Keratinocyte (primary cell): ENCODE measurements at regions not wholly inside any gene's neighbourhood (a gene's known extent, or its start where the extent isn't known, plus 50 kb on each side); places are given as distances from the start of the nearest gene placed in this dataset.

Experiments
- DNase-seq: peaks from one replicate; pipeline ENCODE4 v3.0.0-alpha.2; 2011; ENCODE audit warnings: low read depth, missing footprints, low spot score
- FAIRE-seq: peaks from 2 replicates; lab custom pipeline; 2011; peaks lifted over from hg19 to GRCh38; lab: Jason Lieb, UNC
- H2AFZ ChIP-seq: 2 replicates; pipeline ENCODE4 v1.6.0; 2012; ENCODE audit warnings: low read length, control low read depth, inconsistent platforms; ENCODE audit not compliant: control insufficient read depth
- H3K27ac ChIP-seq: 2 replicates; pipeline ENCODE4 v1.5.1; 2011; ENCODE audit warnings: low read length; ENCODE audit not compliant: control insufficient read depth, insufficient read depth
- H3K27me3 ChIP-seq: 3 replicates; pipeline ENCODE4 v1.6.0; 2011; ENCODE audit warnings: low read length; ENCODE audit not compliant: control insufficient read depth, insufficient read depth; ENCODE audit errors: extremely low read depth
- H3K36me3 ChIP-seq, 2 experiments: 2 replicates in 1 of 2; 3 replicates in 1 of 2; pipeline ENCODE4 v1.5.1; 2011; ENCODE audit warnings: low read length in 2 of 2, mild to moderate bottlenecking in 1 of 2; ENCODE audit not compliant: control insufficient read depth in 2 of 2, insufficient read depth in 2 of 2; ENCODE audit errors: extremely low read depth in 1 of 2
- H3K4me1 ChIP-seq: 3 replicates; pipeline ENCODE4 v1.5.1; 2011; ENCODE audit warnings: low read length; ENCODE audit not compliant: control insufficient read depth, insufficient read depth; ENCODE audit errors: extremely low read depth
- H3K4me2 ChIP-seq: 3 replicates; pipeline ENCODE4 v1.6.0; 2011; ENCODE audit warnings: low read depth, low read length; ENCODE audit not compliant: control insufficient read depth, insufficient read depth; ENCODE audit errors: extremely low read depth
- H3K4me3 ChIP-seq, 3 experiments: fragments of 200-600 bp in 1 of 3; sonication (generic) in 1 of 3; 2 replicates in 2 of 3; 3 replicates in 1 of 3; pipeline ENCODE4 v1.5.1; 2011 to 2016; ENCODE audit warnings: low read length in 3 of 3, mild to moderate bottlenecking in 3 of 3, control low read depth in 2 of 3, inconsistent platforms in 1 of 3, low read depth in 1 of 3, mixed read lengths in 1 of 3, mixed run types in 1 of 3, moderate library complexity in 1 of 3; ENCODE audit not compliant: control insufficient read depth in 2 of 3, insufficient read depth in 2 of 3; ENCODE audit errors: extremely low read depth in 1 of 3
- H3K79me2 ChIP-seq: 2 replicates; pipeline ENCODE4 v1.6.0; 2012; ENCODE audit warnings: low read length; ENCODE audit not compliant: control insufficient read depth, insufficient read depth
- H3K9ac ChIP-seq: 3 replicates; pipeline ENCODE4 v1.6.0; 2011; ENCODE audit warnings: low read length; ENCODE audit not compliant: control insufficient read depth, insufficient read depth; ENCODE audit errors: extremely low read depth
- H3K9me1 ChIP-seq: 3 replicates; pipeline ENCODE4 v1.6.0; 2011; ENCODE audit warnings: low read length; ENCODE audit not compliant: control insufficient read depth, insufficient read depth; ENCODE audit errors: extremely low read depth
- H3K9me3 ChIP-seq: 2 replicates; pipeline ENCODE4 v1.5.1; 2012; ENCODE audit warnings: low read depth, low read length; ENCODE audit not compliant: control insufficient read depth
- H4K20me1 ChIP-seq: 3 replicates; pipeline ENCODE4 v1.6.0; 2011; ENCODE audit warnings: low read length; ENCODE audit not compliant: control insufficient read depth, insufficient read depth; ENCODE audit errors: extremely low read depth
- CTCF ChIP-seq, 3 experiments: IDR thresholded peaks in 1 of 3; conservative IDR thresholded peaks in 1 of 3; optimal IDR thresholded peaks in 1 of 3; 2 replicates in 2 of 3; 3 replicates in 1 of 3; pipeline versions ENCODE3 to v1.5.1; 2011; ENCODE audit warnings: low read length in 3 of 3, mild to moderate bottlenecking in 3 of 3, moderate library complexity in 2 of 3, control low read depth in 1 of 3, inconsistent platforms in 1 of 3; ENCODE audit not compliant: insufficient read depth in 2 of 3; ENCODE audit errors: extremely low read depth in 1 of 3
- EZH2 ChIP-seq: IDR thresholded peaks from one replicate; pipeline ENCODE4 v1.6.1; 2012; ENCODE audit warnings: inconsistent platforms, mild to moderate bottlenecking, low read length, moderate library complexity
- dilution Hi-C: fragments of 300-500 bp; cut with MboI; formaldehyde crosslinking; loops from one replicate; pipeline ENCODE4 v1.7.0; 2020; ENCODE audit warnings: low sequenced_read_pairs; ENCODE audit not compliant: extremely low pct_ligation_motif_present

DNA sequence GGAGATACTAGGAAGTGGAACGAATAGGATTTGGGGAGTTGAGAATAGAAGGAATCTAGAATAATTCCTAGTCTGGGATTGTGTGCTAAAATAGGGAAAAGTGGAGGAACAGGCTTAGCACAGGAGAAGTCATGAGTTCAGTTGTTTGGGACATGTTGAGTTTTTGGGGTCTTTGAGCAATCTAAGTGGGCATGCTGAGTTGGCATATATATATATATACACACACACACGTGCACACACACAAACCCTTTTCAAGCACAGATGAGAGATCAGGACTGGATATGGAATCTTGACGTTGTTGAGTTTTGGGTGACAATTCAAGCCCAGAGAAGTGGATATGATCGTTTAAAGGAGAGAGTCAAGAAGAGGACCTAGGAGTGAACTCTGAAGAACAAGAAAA is 168.2 kb upstream of the CHST9 start:
- dilution Hi-C loops: no loop called here
- no peak overlapping the region for H3K27ac ChIP-seq
- TF ChIP-seq CTCF (optimal IDR thresholded peaks at IDR 0.05 in 1 of 3, IDR thresholded peaks at IDR 0.05 in 1 of 3, conservative IDR thresholded peaks at IDR 0.05 in 1 of 3; ENCODE audit: extremely low read depth in 1 of 3, insufficient read depth in 2 of 3, low read length in 3 of 3): no peak
- TF ChIP-seq EZH2: no peak
- no peak for FAIRE-seq
- no peak overlapping the region for H3K4me2 ChIP-seq
- H2AFZ ChIP-seq: no peak overlapping the region
- H3K27me3 ChIP-seq: no peaks in the 10 kb centered on the region
- no peaks in the 10 kb centered on the region for H3K4me1 ChIP-seq
- H3K9ac ChIP-seq: no peak overlapping the region
- H3K4me3 ChIP-seq: no peak overlapping the region
- H3K36me3 ChIP-seq: no peaks in the 10 kb centered on the region
- no peaks in the 10 kb centered on the region for H3K9me3 ChIP-seq
- DNase-seq: no peak
- H3K79me2 ChIP-seq: no peaks in the 10 kb centered on the region
- no peaks in the 10 kb centered on the region for H4K20me1 ChIP-seq
- no peaks in the 10 kb centered on the region for H3K9me1 ChIP-seq

DNA sequence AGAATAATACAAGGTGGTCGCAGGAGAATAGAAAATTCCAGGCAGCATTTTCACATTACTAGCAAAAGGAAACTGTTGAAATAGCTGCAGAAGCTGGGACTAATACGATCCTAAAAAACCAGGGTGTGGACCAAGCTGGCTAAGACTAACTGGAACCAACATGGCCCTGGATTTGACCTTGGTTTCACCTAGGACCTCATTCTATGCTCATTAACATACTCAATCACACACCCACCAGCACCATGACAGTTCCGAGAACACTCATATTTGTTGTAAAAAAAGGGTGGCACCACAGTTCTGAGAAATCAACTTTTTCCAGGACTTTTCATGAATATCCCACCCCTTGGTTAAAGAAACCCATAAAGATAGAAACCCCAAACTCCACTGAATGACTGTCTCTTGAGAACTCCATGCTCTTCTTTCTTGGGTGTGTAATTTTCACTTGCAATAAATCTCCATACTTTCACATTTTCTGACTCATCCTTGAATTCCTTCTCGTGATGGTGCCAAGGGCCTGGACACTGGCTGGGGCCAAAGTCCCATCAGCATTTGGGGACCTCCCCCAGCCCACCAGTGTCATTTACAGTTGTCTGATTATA is 164.3 kb upstream of the CHST9 start:
- Histone ChIP-seq H3K9me3 (no peaks in the 10 kb centered on the region), H3K27me3 (no peaks in the 10 kb centered on the region), H3K79me2 (no peaks in the 10 kb centered on the region), H2AFZ (no peak overlapping the region), H3K4me3 (no peak overlapping the region), H3K9ac (no peak overlapping the region), H3K9me1 (no peaks in the 10 kb centered on the region), H3K4me1 (no peaks in the 10 kb centered on the region), H3K36me3 (no peaks in the 10 kb centered on the region), H4K20me1 (no peaks in the 10 kb centered on the region), H3K4me2 (no peak overlapping the region), H3K27ac (no peak overlapping the region)
- dilution Hi-C loops: no loop called here
- DNase-seq (no peak), FAIRE-seq (no peak)
- no peak for TF ChIP-seq CTCF (optimal IDR thresholded peaks at IDR 0.05 in 1 of 3, IDR thresholded peaks at IDR 0.05 in 1 of 3, conservative IDR thresholded peaks at IDR 0.05 in 1 of 3; ENCODE audit: extremely low read depth in 1 of 3, insufficient read depth in 2 of 3, low read length in 3 of 3)
- no peak for TF ChIP-seq EZH2
